Upper lobe of right lung (tissue), 1 donor: ENCODE measurements at regions not wholly inside any gene's neighbourhood (a gene's known extent, or its start where the extent isn't known, plus 50 kb on each side); places are given as distances from the start of the nearest gene placed in this dataset.

Experiments used
- ATAC-seq: fragments of 200-7000 bp; cut with Tn5 transposase; one replicate; pipeline ENCODE4 v1.9.1; 2020; ENCODE audit warnings: mild to moderate bottlenecking, moderate library complexity
- DNase-seq: peaks from one replicate; pipeline ENCODE4 v3.0.0-alpha.2; 2020
- H3K27ac ChIP-seq: fragments of 200-600 bp; one replicate; pipeline ENCODE4 v1.8.0; 2022
- H3K27me3 ChIP-seq: fragments of 200-600 bp; one replicate; pipeline ENCODE4 v1.8.0; 2022; ENCODE audit warnings: mild to moderate bottlenecking
- H3K36me3 ChIP-seq: fragments of 200-600 bp; one replicate; pipeline ENCODE4 v1.8.0; 2022
- H3K4me1 ChIP-seq: fragments of 200-600 bp; one replicate; pipeline ENCODE4 v1.8.0; 2022
- H3K4me3 ChIP-seq: fragments of 200-600 bp; one replicate; pipeline ENCODE4 v1.8.0; 2022; ENCODE audit warnings: mild to moderate bottlenecking
- H3K9me3 ChIP-seq: fragments of 200-600 bp; one replicate; pipeline ENCODE4 v1.8.0; 2022
- intact Hi-C: fragments of 100-400 bp; cut with DNase I; formaldehyde crosslinking; loops from one replicate; pipeline ENCODE4 v1.11.0; 2022
- TF ChIP-seq, protein P1 (sequence below): fragments of 200-600 bp; IDR thresholded peaks from one replicate; pipeline ENCODE4 v1.8.0; 2022; ENCODE audit warnings: antibody characterized with exemption
- donor health status: DM: no; HTN: yes; CAD: no; lungs with severe emphysema.

GRCh38 chr7:68438811-68439210 lies 1159.5 kb upstream of the AUTS2 start:
- intact Hi-C loops = no loop called here
- H3K27me3 ChIP-seq = no peaks in the 10 kb centered on the region
- H3K4me1 ChIP-seq = no peaks in the 10 kb centered on the region
- ATAC-seq (no peak), DNase-seq (no peak)
- no peaks in the 10 kb centered on the region for H3K36me3 ChIP-seq
- TF ChIP-seq, protein P1, sequence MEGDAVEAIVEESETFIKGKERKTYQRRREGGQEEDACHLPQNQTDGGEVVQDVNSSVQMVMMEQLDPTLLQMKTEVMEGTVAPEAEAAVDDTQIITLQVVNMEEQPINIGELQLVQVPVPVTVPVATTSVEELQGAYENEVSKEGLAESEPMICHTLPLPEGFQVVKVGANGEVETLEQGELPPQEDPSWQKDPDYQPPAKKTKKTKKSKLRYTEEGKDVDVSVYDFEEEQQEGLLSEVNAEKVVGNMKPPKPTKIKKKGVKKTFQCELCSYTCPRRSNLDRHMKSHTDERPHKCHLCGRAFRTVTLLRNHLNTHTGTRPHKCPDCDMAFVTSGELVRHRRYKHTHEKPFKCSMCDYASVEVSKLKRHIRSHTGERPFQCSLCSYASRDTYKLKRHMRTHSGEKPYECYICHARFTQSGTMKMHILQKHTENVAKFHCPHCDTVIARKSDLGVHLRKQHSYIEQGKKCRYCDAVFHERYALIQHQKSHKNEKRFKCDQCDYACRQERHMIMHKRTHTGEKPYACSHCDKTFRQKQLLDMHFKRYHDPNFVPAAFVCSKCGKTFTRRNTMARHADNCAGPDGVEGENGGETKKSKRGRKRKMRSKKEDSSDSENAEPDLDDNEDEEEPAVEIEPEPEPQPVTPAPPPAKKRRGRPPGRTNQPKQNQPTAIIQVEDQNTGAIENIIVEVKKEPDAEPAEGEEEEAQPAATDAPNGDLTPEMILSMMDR = no peak
- no peak overlapping the region for H3K4me3 ChIP-seq
- H3K27ac ChIP-seq = no peak overlapping the region
- H3K9me3 ChIP-seq = no peaks in the 10 kb centered on the region

DNA sequence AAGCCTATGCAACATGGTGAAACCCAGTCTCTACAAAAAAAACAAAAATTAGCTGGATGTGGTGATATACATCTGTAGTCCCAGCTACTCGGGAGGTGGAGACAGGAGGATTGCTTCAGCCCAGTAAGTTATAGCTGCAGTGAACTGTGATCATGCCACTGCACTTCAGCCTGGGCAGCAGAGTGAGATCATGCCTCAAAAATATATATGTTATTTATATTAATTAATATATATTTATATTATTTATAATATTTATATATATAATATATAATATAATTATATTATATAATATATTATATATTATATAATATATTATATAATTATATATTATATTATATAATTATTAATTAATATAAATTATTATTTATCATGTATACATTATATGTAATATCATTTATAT lies 1158.4 kb upstream of the AUTS2 start:
- Histone ChIP-seq H3K4me1 (no peaks in the 10 kb centered on the region), H3K4me3 (no peak overlapping the region), H3K36me3 (no peaks in the 10 kb centered on the region), H3K27ac (no peak overlapping the region), H3K9me3 (no peaks in the 10 kb centered on the region), H3K27me3 (no peaks in the 10 kb centered on the region)
- intact Hi-C loops = no loop called here
- no peak for ATAC-seq
- TF ChIP-seq, protein P1 = no peak
- no peak for DNase-seq

DNA sequence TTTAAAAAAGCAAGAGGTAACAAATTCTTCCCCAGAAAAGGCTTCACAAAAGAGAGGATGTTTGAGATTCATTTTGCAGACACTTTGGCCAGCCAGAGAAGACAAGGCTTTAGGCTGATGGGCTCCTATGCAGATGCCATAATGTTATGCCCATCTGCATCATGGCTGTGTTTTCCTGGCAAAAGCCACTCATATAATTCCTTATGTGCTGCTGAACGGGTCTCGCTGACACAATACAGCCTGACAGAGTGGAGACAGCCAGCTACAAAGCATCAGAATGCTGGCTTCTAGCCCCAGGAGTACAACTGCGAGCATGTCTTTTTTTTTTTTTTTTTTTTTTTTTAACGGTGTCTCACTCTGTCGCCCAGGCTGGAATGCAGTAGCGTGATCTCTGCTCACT lies 1157.4 kb upstream of the AUTS2 start:
- no peak for DNase-seq
- TF ChIP-seq, protein P1 = no peak
- ATAC-seq = no peak
- Histone ChIP-seq H3K36me3 (no peaks in the 10 kb centered on the region), H3K4me3 (no peak overlapping the region), H3K27ac (no peak overlapping the region), H3K9me3 (no peaks in the 10 kb centered on the region), H3K4me1 (no peaks in the 10 kb centered on the region), H3K27me3 (no peaks in the 10 kb centered on the region)
- intact Hi-C loops = no loop called here

- no peak for ATAC-seq
- no peaks in the 10 kb centered on the region for H3K27me3 ChIP-seq
- TF ChIP-seq, protein P1 = no peak
These were observed 1156.6 kb upstream of the AUTS2 start for GRCh38 chr7:68441645-68442044.

DNA sequence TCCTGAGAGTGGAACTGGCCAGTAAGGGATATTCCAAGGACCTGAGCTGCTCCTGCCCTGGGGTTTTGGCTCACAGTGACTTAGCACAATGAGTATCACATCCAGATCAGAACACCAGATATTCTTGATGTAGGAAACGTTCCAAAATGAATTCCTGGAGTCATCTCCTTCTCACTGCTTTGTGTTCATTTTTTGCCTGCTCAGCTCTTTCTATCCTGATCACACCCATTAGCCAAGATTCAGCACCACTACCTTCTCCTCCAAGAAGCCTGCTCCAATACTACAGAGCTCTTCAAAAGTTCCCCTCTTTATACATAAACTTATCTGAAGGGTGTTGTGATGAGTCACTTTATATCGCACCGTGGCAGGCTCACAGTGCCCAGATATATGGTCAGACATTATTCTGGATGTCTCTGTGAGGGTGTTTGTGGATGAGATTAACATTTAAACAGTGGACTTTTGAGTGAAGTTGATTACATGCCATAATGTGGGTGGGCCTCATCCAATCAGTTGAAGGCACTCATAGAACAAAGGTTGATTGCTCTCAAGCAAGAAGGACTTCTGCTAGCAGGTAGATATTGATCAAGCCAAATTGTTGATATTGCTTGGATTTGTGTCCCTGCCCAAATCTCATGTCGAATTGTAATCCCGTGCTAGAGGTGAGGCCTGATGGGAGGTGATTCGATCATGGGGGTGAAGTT lies 1155.2 kb upstream of the AUTS2 start:
- H3K27me3 ChIP-seq = no peaks in the 10 kb centered on the region
- DNase-seq (no peak), ATAC-seq (no peak)
- intact Hi-C loops = no loop called here
- no peak overlapping the region for H3K27ac ChIP-seq
- TF ChIP-seq, protein P1 = no peak
- H3K36me3 ChIP-seq = no peaks in the 10 kb centered on the region
- no peaks in the 10 kb centered on the region for H3K4me1 ChIP-seq
- no peak overlapping the region for H3K4me3 ChIP-seq
- H3K9me3 ChIP-seq = no peaks in the 10 kb centered on the region

More at GRCh38 chr7:68441645-68442044, 1156.6 kb upstream of the AUTS2 start:
- no peak for DNase-seq
- H3K4me3 ChIP-seq = no peak overlapping the region
- no peaks in the 10 kb centered on the region for H3K4me1 ChIP-seq
- no peaks in the 10 kb centered on the region for H3K36me3 ChIP-seq
- no peak overlapping the region for H3K27ac ChIP-seq
- intact Hi-C loops = no loop called here
- H3K9me3 ChIP-seq = no peaks in the 10 kb centered on the region

DNA sequence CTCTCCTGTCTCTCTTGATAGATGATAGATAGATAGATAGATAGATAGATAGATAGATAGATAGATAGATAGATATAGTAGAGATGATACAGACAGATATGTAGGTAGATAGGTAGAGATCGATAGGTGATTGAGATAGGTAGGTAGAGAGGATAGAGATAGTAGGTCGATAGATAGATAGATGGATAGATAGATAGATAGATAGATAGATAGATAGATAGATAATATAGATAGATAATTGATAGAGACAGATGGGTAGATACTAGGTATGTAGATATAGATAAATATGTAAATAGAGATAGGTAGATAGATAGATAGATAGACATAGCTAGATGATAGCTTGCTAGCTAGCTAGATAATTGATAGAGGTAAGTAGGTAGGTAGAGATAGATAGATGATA lies 1154.2 kb upstream of the AUTS2 start:
- H3K4me1 ChIP-seq = no peaks in the 10 kb centered on the region
- ATAC-seq (no peak), DNase-seq (no peak)
- H3K27ac ChIP-seq = no peak overlapping the region
- no peaks in the 10 kb centered on the region for H3K36me3 ChIP-seq
- no peak overlapping the region for H3K4me3 ChIP-seq
- H3K27me3 ChIP-seq = no peaks in the 10 kb centered on the region
- intact Hi-C loops = no loop called here
- TF ChIP-seq, protein P1 = no peak
- H3K9me3 ChIP-seq = no peaks in the 10 kb centered on the region
